Colonic mucosa (tissue), 4 donors: ENCODE measurements at regions not wholly inside any gene's neighbourhood (a gene's known extent, or its start where the extent isn't known, plus 50 kb on each side); places are given as distances from the start of the nearest gene placed in this dataset.

Experiments
- DNase-seq: peaks from one replicate; pipeline ENCODE4 v3.0.0-alpha.2; 2020
- H3K27ac ChIP-seq: fragments of 200-600 bp; one replicate; pipeline ENCODE4 v1.8.0; 2021
- H3K27me3 ChIP-seq: fragments of 200-600 bp; one replicate; pipeline ENCODE4 v1.8.0; 2021
- H3K36me3 ChIP-seq: fragments of 200-600 bp; one replicate; pipeline ENCODE4 v1.8.0; 2021
- H3K4me1 ChIP-seq: fragments of 200-600 bp; one replicate; pipeline ENCODE4 v1.8.0; 2021; ENCODE audit warnings: mild to moderate bottlenecking
- H3K4me3 ChIP-seq: fragments of 200-600 bp; one replicate; pipeline ENCODE4 v1.8.0; 2021
- H3K9ac ChIP-seq, 2 donors: one replicate each; pipeline ENCODE4 v1.7.0; 2013; ENCODE audit warnings: control low read depth in 2 of 2, low read depth in 2 of 2, low read length in 2 of 2
- H3K9me3 ChIP-seq: fragments of 200-600 bp; one replicate; pipeline ENCODE4 v1.8.0; 2021
- CTCF ChIP-seq: fragments of 200-600 bp; IDR thresholded peaks from one replicate; pipeline ENCODE4 v1.8.0; 2022; ENCODE audit warnings: antibody characterized with exemption, mild to moderate bottlenecking
- intact Hi-C: fragments of 100-400 bp; cut with DNase I; formaldehyde crosslinking; loops from one replicate; pipeline ENCODE4 v1.14.1; 2022
- donor health status: healthy.
- donor health status: DM: no; HTN: no; CAD: no.
- donor health status: DM: no; HTN: no; CAD: no.

- Histone ChIP-seq H3K9ac (no peak overlapping the region), H3K27me3 (no peaks in the 10 kb centered on the region), H3K36me3 (no peaks in the 10 kb centered on the region), H3K9me3 (no peaks in the 10 kb centered on the region), H3K27ac (no peak overlapping the region), H3K4me3 (no peak overlapping the region), H3K4me1 (no peaks in the 10 kb centered on the region)
- TF ChIP-seq CTCF = no peak
- intact Hi-C loops = no loop called here
- no peak for DNase-seq
Observed at GRCh38 chr16:66265048-66265415, 101.5 kb upstream of the CDH5 start.

GRCh38 chr16:66264311-66265047, 102.0 kb upstream of the CDH5 start:
- H3K4me3 ChIP-seq = no peak overlapping the region
- no peak overlapping the region for H3K27ac ChIP-seq
- DNase-seq = no peak
- H3K27me3 ChIP-seq = no peaks in the 10 kb centered on the region
- H3K4me1 ChIP-seq = no peaks in the 10 kb centered on the region
- no peak overlapping the region for H3K9ac ChIP-seq
- intact Hi-C loops = no loop called here
- no peak for TF ChIP-seq CTCF
- no peaks in the 10 kb centered on the region for H3K36me3 ChIP-seq
- H3K9me3 ChIP-seq = no peaks in the 10 kb centered on the region

GRCh38 chr16:66263973-66264310, 102.5 kb upstream of the CDH5 start:
- intact Hi-C loops = no loop called here
- H3K27ac ChIP-seq = no peak overlapping the region

GRCh38 chr16:66263168-66263972, 103.1 kb upstream of the CDH5 start:
- intact Hi-C loops = no loop called here
- Histone ChIP-seq H3K27me3 (no peaks in the 10 kb centered on the region), H3K4me3 (no peak overlapping the region), H3K4me1 (no peaks in the 10 kb centered on the region), H3K9me3 (no peaks in the 10 kb centered on the region), H3K27ac (no peak overlapping the region), H3K36me3 (no peaks in the 10 kb centered on the region), H3K9ac (no peak overlapping the region)
- no peak for DNase-seq
- TF ChIP-seq CTCF = no peak

More at GRCh38 chr16:66263973-66264310, 102.5 kb upstream of the CDH5 start:
- no peak for TF ChIP-seq CTCF
- Histone ChIP-seq H3K4me3 (no peak overlapping the region), H3K9ac (no peak overlapping the region), H3K4me1 (no peaks in the 10 kb centered on the region), H3K9me3 (no peaks in the 10 kb centered on the region), H3K36me3 (no peaks in the 10 kb centered on the region), H3K27me3 (no peaks in the 10 kb centered on the region)
- no peak for DNase-seq

- H3K27me3 ChIP-seq = no peaks in the 10 kb centered on the region
- H3K9ac ChIP-seq = no peak overlapping the region
- no peaks in the 10 kb centered on the region for H3K9me3 ChIP-seq
- no peak overlapping the region for H3K27ac ChIP-seq
- intact Hi-C loops = no loop called here
- DNase-seq = no peak
- H3K4me1 ChIP-seq = no peaks in the 10 kb centered on the region
- H3K4me3 ChIP-seq = no peak overlapping the region
- TF ChIP-seq CTCF = no peak
- no peaks in the 10 kb centered on the region for H3K36me3 ChIP-seq
Observed at GRCh38 chr16:66262253-66263167, 104.0 kb upstream of the CDH5 start.
